Fibroblast of lung (primary cell): ENCODE measurements at regions not wholly inside any gene's neighbourhood (a gene's known extent, or its start where the extent isn't known, plus 50 kb on each side); places are given as distances from the start of the nearest gene placed in this dataset.
A peak's percentile ranks its signal among the peaks of the same experiment; 100 is the strongest.

Experiments used
- DNase-seq, 2 donors: peaks; one replicate each; pipeline versions ENCODE4 v3.0.0 to v3.0.0-alpha.2; 2010; ENCODE audit warnings: low read depth in 2 of 2
- H2AFZ ChIP-seq: 2 replicates; pipeline ENCODE4 v1.5.1; 2012; ENCODE audit warnings: low read length, control low read depth, inconsistent platforms
- H3K27ac ChIP-seq: 2 replicates; pipeline ENCODE4 v1.5.1; 2011; ENCODE audit warnings: low read length, control low read depth; ENCODE audit not compliant: insufficient read depth
- H3K27me3 ChIP-seq: 2 replicates; pipeline ENCODE4 v1.5.1; 2011; ENCODE audit warnings: mild to moderate bottlenecking, low read length; ENCODE audit not compliant: control insufficient read depth, insufficient read depth
- H3K36me3 ChIP-seq: 2 replicates; pipeline ENCODE4 v1.5.1; 2011; ENCODE audit warnings: low read length; ENCODE audit not compliant: control insufficient read depth, insufficient read depth
- H3K4me1 ChIP-seq: 2 replicates; pipeline ENCODE4 v1.5.1; 2011; ENCODE audit warnings: low read length; ENCODE audit not compliant: control insufficient read depth, insufficient read depth; ENCODE audit errors: extremely low read depth
- H3K4me2 ChIP-seq: 2 replicates; pipeline ENCODE4 v1.5.1; 2011; ENCODE audit warnings: low read length, control low read depth; ENCODE audit not compliant: insufficient read depth; ENCODE audit errors: extremely low read depth
- H3K4me3 ChIP-seq, 4 experiments: fragments of 200-600 bp in 1 of 4; sonication (generic) in 1 of 4; replicated peaks in 1 of 4; 2 replicates each; pipeline ENCODE4 v1.5.1; 2011 to 2016; ENCODE audit warnings: low read length in 4 of 4, low read depth in 3 of 4, mild to moderate bottlenecking in 3 of 4, control low read depth in 2 of 4, inconsistent platforms in 1 of 4, mixed read lengths in 1 of 4; ENCODE audit not compliant: insufficient read depth in 1 of 4; ENCODE audit errors: control extremely low read depth in 1 of 4
- H3K79me2 ChIP-seq: 2 replicates; pipeline ENCODE4 v1.5.1; 2012; ENCODE audit warnings: mild to moderate bottlenecking, low read length, inconsistent platforms; ENCODE audit not compliant: control insufficient read depth, insufficient read depth
- H3K9ac ChIP-seq: 2 replicates; pipeline ENCODE4 v1.5.1; 2011; ENCODE audit warnings: mild to moderate bottlenecking, low read length, control low read depth; ENCODE audit not compliant: insufficient read depth
- H3K9me3 ChIP-seq: 2 replicates; pipeline ENCODE4 v1.5.1; 2012; ENCODE audit warnings: low read depth, low read length; ENCODE audit not compliant: control insufficient read depth, insufficient read depth
- H4K20me1 ChIP-seq: 2 replicates; pipeline ENCODE4 v1.5.1; 2011; ENCODE audit warnings: low read length; ENCODE audit not compliant: control insufficient read depth, insufficient read depth; ENCODE audit errors: extremely low read depth
- CTCF ChIP-seq, 2 donors: IDR thresholded peaks in 1 of 2; conservative IDR thresholded peaks in 1 of 2; 1 replicate in 1 of 2; 2 replicates in 1 of 2; pipeline ENCODE4 v1.5.1; 2011 to 2012; ENCODE audit warnings: low read length in 2 of 2, control low read depth in 1 of 2, inconsistent platforms in 1 of 2, low read depth in 1 of 2, mild to moderate bottlenecking in 1 of 2
- EZH2 ChIP-seq: IDR thresholded peaks from 2 replicates; pipeline ENCODE4 v1.5.1; 2012; ENCODE audit warnings: low read length, control low read depth, mild to moderate bottlenecking; ENCODE audit errors: missing control alignments

- H4K20me1 ChIP-seq = no peaks in the 10 kb centered on the region
- H3K27ac ChIP-seq = no peak overlapping the region
- no peaks in the 10 kb centered on the region for H3K9me3 ChIP-seq
- no peak overlapping the region for H3K9ac ChIP-seq
- H3K4me1 ChIP-seq = no peaks in the 10 kb centered on the region
- peak; percentile 18 to 92 for DNase-seq
- H3K36me3 ChIP-seq = no peaks in the 10 kb centered on the region
- no peaks in the 10 kb centered on the region for H3K79me2 ChIP-seq
- no peaks in the 10 kb centered on the region for H3K27me3 ChIP-seq
- no peak overlapping the region for H3K4me3 ChIP-seq
- no peak overlapping the region for H3K4me2 ChIP-seq
- H2AFZ ChIP-seq = no peak overlapping the region
- no peak for TF ChIP-seq EZH2
- TF ChIP-seq CTCF (conservative IDR thresholded peaks at IDR 0.05 in 1 of 2, IDR thresholded peaks at IDR 0.05 in 1 of 2; ENCODE audit: low read depth in 1 of 2, low read length in 2 of 2) = no peak
Observed at GRCh38 chr2:151138507-151138906, 123.2 kb downstream of the RBM43 start.

GRCh38 chr2:151137526-151137925 lies 124.1 kb downstream of the RBM43 start:
- Histone ChIP-seq H3K4me2 (no peak overlapping the region), H4K20me1 (no peaks in the 10 kb centered on the region), H3K4me3 (no peak overlapping the region), H3K79me2 (no peaks in the 10 kb centered on the region), H3K9ac (no peak overlapping the region), H3K4me1 (no peaks in the 10 kb centered on the region), H3K27ac (no peak overlapping the region), H2AFZ (no peak overlapping the region), H3K27me3 (no peaks in the 10 kb centered on the region), H3K36me3 (no peaks in the 10 kb centered on the region), H3K9me3 (no peaks in the 10 kb centered on the region)
- DNase-seq = no peak
- TF ChIP-seq EZH2 (no peak), CTCF (conservative IDR thresholded peaks at IDR 0.05 in 1 of 2, IDR thresholded peaks at IDR 0.05 in 1 of 2; ENCODE audit: low read depth in 1 of 2, low read length in 2 of 2) (no peak)

- Histone ChIP-seq H4K20me1 (no peaks in the 10 kb centered on the region), H3K4me1 (no peaks in the 10 kb centered on the region), H3K4me2 (no peak overlapping the region), H3K27me3 (no peaks in the 10 kb centered on the region), H3K36me3 (no peaks in the 10 kb centered on the region), H3K9me3 (no peaks in the 10 kb centered on the region), H3K27ac (no peak overlapping the region), H3K9ac (no peak overlapping the region), H3K4me3 (no peak overlapping the region), H3K79me2 (no peaks in the 10 kb centered on the region), H2AFZ (no peak overlapping the region)
- TF ChIP-seq CTCF (conservative IDR thresholded peaks at IDR 0.05 in 1 of 2, IDR thresholded peaks at IDR 0.05 in 1 of 2; ENCODE audit: low read depth in 1 of 2, low read length in 2 of 2) (no peak), EZH2 (no peak)
- DNase-seq = no peak
Observed at GRCh38 chr2:151120011-151120410, 141.7 kb downstream of the RBM43 start.
